HG03469 (cell line): ENCODE measurements at regions not wholly inside any gene's neighbourhood (a gene's known extent, or its start where the extent isn't known, plus 50 kb on each side); places are given as distances from the start of the nearest gene placed in this dataset.

Experiments used
- ATAC-seq: cut with Tn5 transposase; IDR thresholded peaks from one replicate; pipeline ENCODE4 v1.9.1; 2021; ENCODE audit warnings: mild to moderate bottlenecking, moderate library complexity, moderate number of reproducible peaks; ENCODE audit not compliant: unreplicated experiment

GRCh38 chr9:90032296-90033027 lies 427.6 kb downstream of the GADD45G start:
- no peak for ATAC-seq

GRCh38 chr9:90033028-90033650 lies 428.3 kb downstream of the GADD45G start:
- ATAC-seq: no peak

DNA sequence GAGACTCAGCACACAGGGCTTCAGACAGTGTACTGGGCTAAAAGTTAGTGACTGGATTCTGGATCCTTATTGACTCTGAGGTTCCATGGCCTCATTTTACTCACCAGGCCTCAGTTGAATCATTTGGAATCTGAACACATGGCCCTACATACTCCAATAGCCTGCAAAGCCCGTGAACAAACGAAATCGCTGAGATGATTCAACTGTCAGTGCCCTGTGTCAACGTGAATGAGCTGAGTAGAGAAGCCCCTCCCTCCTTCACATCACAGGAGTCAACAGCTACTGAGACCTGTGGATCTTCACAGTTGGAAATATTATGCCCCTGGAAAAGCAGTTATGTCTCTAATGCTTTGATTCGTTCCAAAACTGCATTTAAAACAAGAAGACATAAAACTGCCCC lies 429.3 kb downstream of the GADD45G start:
- no peak for ATAC-seq

DNA sequence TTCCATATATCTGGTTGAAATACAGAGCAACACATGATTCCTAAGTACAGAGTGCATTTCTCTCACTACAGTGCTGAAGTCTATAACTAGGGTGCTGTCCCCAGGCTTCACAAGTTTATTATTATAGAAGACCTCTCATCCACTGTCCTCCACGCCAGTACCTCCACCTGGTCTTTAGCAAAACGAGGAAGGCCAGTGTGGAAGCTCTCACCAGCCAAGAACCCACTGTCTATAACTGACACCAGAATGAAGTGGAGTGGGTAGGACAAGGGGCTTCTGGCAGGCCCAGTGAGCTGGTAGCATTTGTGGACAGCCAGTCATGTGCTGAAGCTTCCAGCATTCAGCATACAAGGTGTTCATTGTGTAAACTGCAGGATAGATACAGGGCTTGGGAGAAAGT lies 430.7 kb downstream of the GADD45G start:
- ATAC-seq: no peak

DNA sequence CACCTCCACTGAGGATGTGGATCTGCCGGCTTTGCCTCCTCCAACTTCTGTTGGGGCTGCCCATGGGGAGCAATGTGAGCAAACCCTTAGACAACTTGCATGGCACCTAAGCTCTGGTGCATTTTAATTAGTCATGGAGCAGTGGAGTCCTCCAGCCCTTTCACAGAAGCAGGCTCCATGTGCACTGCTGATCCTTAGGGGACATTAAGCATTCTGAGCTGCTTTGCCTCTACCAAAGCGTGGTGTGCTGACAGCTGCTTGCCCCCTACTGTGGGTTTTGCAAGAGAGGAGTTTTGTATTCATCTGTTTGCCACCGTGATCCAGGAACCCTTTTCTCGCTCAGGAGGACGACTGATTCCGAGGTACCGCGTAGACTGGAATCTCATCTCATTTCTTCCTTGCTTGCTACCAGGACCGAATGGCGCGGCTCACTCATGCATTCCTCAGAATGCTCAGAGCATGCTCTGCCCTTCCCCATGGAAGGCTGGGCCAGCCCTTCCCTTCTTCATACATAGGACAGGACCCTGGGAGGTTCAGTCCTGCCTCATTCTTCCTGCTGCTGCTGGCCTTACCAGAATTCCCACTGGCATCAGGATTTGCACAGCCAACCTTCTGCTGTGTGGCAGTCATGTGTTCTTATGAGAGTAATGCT lies 432.5 kb downstream of the GADD45G start:
- no peak for ATAC-seq

DNA sequence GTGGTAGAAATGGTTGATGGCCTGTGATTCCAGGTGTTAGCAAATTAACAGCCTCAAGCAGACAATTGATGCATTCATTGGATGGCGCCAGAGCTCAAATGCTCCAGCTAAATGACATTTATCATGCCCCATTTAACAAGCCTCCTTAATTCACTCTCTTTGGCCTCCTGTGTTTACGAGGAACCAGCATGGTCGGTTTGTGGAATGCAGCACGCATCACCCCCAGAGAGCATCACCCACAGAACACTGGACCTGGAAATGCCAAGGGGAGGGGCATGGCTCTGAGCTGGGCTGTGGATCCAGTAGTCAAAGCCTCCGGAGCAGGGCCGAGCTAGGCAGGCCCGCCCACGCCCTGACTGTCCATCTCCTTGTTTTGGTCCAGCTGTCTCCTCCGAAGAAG lies 434.0 kb downstream of the GADD45G start:
- ATAC-seq: no peak

DNA sequence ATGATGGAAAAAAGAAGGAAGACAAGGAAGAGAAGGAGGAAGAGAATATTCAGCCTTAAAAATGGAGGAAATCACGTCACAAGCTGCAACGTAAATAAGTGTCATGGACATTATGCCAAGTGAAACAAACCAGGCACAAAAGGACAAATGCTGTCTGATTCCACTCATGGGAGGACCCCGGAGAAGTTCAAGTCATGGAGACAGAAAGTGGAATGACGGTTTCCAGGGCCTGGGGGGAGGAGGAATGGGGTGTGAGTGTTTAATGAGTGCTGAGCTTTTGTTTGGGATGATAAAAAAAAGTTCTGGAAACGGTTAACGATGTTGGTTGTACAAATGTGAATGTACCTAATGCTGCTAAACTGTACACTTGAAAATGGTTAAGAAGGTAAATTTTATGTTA lies 439.5 kb downstream of the GADD45G start:
- ATAC-seq: no peak

DNA sequence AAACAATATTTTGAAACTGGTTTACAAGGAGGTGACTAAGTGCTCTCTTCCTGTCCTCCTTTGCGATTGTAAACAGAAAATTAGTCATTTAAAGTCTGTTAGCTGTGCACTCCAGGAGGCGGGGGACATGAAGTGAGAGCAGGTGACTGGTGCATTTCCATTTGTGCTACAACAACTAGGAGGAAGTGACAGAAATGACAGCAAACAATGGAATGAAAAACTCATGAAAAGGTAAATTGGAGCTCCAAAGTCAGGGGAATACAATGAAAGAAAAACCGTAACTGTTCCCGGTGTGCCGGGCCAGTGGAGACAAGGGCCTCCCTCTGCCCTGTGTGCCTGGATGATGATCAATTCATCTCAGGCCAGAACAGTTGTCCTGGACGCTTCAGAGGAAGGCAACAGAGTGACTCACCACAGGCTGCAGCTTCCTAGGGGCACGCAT lies 439.9 kb downstream of the GADD45G start:
- no peak for ATAC-seq

DNA sequence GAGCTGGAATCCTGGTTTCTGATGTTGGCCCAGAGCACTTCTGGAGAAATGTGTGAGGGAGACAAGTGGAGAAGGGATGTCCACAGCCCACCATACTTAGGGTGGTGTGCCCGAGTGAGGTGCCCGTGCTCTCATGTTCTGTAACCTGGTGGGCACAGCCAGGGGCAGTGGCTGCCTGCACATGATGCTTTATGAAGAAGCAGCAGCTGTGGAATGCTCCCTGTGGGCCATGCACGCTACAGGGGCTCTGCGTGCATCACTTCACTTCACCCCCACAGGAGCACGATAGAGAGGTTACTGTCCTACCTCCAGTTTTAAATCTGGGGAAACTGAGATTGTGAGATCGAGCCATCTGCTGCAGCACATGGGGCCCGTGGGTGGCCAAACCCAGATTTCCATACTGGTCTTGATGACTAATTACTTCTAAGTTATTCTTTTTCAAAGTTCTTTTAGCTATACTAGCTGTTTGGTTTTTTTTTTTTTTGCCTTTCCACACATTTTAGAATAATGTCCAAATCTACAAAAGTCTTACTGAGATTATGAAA lies 441.6 kb downstream of the GADD45G start:
- ATAC-seq: no peak

DNA sequence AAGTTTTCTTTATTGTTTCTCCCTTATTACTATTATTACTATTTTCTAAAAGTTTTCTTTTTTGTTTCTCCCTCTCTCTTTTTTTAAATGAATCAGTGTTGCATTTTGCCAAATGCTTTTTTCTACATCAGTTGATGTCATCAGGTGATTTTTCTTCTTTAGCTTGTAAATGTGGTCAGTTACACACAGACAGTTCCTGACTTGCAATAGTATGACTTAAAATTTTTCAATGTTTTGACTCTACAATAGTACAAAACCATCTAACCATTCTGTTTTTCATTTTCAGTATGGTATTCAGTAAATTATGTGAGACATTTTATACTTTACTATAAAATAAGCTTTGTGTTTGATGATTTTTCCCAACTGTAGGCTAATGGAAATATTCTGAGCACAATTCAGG lies 443.0 kb downstream of the GADD45G start:
- ATAC-seq: no peak

- ATAC-seq: no peak
Measured at GRCh38 chr9:90052366-90052765, 447.6 kb downstream of the GADD45G start.

GRCh38 chr9:90053027-90053426 lies 448.2 kb downstream of the GADD45G start:
- no peak for ATAC-seq

DNA sequence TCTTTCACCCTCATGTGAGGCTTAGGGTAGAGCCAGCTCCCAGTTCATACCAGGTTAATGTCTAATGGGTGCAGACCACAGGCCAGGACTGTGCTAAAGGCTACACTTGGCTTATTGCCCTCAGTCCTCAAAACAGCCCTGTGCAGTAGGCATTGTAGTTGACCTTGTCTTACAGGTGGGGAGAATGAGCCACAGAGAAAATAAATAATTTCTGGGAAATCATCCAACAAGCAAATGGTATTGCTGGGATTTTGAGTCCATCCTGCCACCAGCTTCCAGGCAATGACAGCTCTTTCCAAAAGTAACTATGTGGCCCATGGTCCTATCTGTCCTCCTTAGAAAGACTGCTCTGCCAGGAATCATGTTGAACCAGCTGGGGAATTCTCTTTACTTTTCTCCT lies 450.0 kb downstream of the GADD45G start:
- ATAC-seq: no peak

GRCh38 chr9:90055226-90055625 lies 450.4 kb downstream of the GADD45G start:
- no peak for ATAC-seq

DNA sequence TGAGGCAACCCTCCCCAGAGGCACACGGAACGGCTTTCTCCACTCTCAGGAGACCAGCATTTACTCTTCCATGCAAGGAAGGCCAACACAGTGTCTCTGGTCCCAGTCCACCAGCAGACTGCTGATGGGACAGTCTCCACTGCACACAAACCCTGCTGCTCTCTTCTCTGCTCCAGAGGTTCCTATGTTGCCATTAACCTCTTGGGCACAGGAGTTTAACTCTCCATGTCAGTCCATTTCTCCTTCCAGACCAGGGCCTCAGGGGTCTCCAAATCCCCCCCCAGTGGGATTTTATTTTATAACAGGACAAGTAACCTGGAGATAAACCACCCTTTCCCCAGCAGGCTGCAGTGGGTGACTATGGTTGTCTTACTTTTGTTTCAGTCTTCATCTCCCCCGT lies 452.5 kb downstream of the GADD45G start:
- no peak for ATAC-seq

DNA sequence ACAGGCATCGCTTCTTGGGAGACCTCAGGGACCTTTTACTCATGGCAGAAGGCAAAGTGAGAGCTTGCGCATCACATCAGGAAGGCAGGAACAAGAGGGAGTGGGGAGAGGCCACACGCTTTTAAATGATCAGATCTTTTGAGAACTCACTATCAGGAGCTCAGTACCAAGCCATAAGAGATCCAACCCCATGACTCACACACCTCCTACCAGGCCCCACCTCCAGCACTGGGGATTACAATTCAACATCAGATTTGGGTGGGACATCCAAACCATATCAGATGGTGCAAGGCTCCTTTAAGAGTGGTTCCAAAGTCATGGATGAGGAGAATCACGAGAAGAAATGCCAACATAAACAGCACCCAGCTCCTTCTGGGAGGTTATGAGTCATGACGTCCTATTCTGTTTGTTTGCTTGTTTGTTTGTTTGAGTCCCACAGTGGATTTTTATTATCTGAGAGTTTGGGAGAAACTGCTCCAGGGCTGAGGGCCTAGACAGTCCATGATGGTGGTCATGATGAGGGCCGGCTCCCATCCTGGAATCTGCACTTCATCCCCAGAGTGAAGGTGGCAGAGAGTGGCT lies 453.5 kb downstream of the GADD45G start:
- no peak for ATAC-seq

DNA sequence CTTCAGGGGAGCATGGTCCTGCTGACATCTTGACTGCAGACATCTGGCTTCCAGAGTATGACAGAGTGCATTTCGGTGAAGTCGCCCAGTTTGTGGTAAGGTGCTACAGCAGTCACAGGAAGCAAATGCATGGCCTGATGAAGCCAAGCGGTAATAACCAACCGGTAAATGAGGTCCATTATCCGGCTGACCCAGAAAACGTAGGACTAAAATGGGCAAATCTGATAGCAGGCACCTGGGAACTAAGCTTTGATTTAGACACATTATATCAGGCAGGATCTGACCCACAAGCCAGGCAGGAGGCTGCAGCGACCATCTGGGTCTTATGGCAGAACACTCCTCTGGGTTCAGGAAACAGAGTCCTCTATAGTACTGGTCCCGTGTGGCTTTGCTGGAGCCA lies 454.6 kb downstream of the GADD45G start:
- no peak for ATAC-seq

DNA sequence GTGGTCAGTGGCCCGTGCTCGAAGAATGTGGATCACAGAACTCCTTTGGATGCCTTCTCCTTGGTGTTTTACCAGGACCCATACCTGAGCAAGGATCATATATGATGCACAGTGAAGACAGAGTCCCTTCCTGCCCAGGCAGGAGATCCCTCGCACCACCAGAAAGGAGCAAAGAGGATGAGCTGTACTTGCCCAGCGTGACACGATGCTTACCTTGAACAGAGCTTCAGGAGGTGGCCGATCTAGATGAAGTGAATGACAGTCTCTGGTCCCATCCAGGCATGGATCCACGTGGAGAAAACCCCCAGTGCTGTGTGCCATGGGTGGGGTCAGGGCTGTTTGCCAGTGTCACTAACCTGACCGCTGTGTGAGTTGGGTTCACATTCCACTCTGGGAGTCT lies 455.4 kb downstream of the GADD45G start:
- no peak for ATAC-seq

- ATAC-seq: no peak
Measured at GRCh38 chr9:90061187-90061586, 456.4 kb downstream of the GADD45G start.

DNA sequence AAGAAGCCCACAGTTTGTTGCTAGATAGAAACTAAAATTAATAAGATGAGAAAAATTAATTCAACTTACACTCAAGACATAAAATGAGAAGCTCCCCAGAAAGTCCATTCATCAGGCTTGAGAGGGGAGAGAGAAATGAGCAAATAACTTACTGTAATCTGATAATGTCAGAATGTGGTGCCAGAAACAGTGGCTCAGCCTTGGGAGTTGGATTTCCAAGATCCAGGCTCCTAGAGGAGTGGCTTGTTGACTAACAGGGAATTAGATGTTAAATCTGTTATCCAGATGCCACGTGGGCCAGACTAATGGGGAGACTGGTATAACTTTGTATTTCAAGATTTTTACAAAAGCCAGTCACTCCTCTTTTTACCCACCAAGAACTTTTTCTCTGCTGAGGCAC lies 458.2 kb downstream of the GADD45G start:
- no peak for ATAC-seq

DNA sequence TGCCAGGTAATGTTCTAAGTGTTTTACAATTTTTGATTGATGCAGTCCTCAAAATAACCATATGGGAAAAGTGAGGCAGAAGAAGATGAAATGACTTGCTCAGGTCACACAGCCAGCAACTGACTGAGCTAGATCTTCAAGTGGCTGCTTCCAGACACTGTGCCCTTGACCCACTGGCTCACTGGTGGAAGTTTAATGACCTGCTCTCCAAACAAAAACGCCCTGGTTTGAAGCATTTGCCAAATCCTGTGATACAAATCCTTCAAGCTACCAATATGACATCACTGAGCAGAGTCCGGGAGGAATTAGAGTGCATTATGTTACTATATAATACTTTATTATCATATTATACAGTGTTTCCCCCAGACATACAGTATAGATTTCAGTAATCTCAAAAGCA lies 459.4 kb downstream of the GADD45G start:
- no peak for ATAC-seq

- ATAC-seq: no peak
Measured at GRCh38 chr9:90064971-90065370, 460.2 kb downstream of the GADD45G start.
